GM10248 (cell line): ENCODE measurements at regions not wholly inside any gene's neighbourhood (a gene's known extent, or its start where the extent isn't known, plus 50 kb on each side); places are given as distances from the start of the nearest gene placed in this dataset.

ENCODE experiments used
- CTCF ChIA-PET: fragments of 300-600 bp; sonication (Branson Sonifier 250); formaldehyde crosslinking; extraction: SDS; loops from one replicate; lab custom pipeline; 2021; ENCODE audit warnings: antibody characterized with exemption; lab: Yijun Ruan, JAX
- POLR2A ChIA-PET: fragments of 350-650 bp; sonication (Branson Sonifier 250); formaldehyde crosslinking; extraction: SDS; loops from one replicate; lab custom pipeline; 2020; ENCODE audit warnings: antibody characterized with exemption; lab: Yijun Ruan, JAX
- DNase-seq: peaks from one replicate; pipeline ENCODE4 v3.0.0; 2012; ENCODE audit errors: extremely low spot score
- CTCF ChIP-seq: IDR thresholded peaks from 2 replicates; pipeline ENCODE4 v1.5.1; 2012; ENCODE audit warnings: mild to moderate bottlenecking, low read depth; ENCODE audit errors: extremely low read depth, missing control alignments, control extremely low read depth

- CTCF ChIA-PET, result interaction anchor here (1.0 to 2.4 kb wide), 6 partner anchors 10 to 41 kb away, joined by 3 to 7 read pairs (median 3); no protein-coding TSS in a partner anchor
- no peak for DNase-seq
- POLR2A ChIA-PET, result no interaction called here
- no peak for TF ChIP-seq CTCF
These were observed 287.8 kb upstream of the USP25 start for GRCh38 chr21:15441992-15442391.

- DNase-seq, result no peak
- ChIA-PET POLR2A (no interaction called here), CTCF (interaction anchor here (2.4 kb wide), 1 partner anchor 9 kb away, joined by 7 read pairs; no protein-coding TSS in a partner anchor)
- no peak for TF ChIP-seq CTCF
These were observed 286.9 kb upstream of the USP25 start for GRCh38 chr21:15442743-15443469.

GRCh38 chr21:15443740-15444117, 286.1 kb upstream of the USP25 start:
- POLR2A ChIA-PET, result no interaction called here
- CTCF ChIA-PET, result interaction anchor here (1.2 kb wide), 1 partner anchor 12 kb away, joined by 3 read pairs; no protein-coding TSS in a partner anchor
- no peak for TF ChIP-seq CTCF
- DNase-seq, result no peak

DNA sequence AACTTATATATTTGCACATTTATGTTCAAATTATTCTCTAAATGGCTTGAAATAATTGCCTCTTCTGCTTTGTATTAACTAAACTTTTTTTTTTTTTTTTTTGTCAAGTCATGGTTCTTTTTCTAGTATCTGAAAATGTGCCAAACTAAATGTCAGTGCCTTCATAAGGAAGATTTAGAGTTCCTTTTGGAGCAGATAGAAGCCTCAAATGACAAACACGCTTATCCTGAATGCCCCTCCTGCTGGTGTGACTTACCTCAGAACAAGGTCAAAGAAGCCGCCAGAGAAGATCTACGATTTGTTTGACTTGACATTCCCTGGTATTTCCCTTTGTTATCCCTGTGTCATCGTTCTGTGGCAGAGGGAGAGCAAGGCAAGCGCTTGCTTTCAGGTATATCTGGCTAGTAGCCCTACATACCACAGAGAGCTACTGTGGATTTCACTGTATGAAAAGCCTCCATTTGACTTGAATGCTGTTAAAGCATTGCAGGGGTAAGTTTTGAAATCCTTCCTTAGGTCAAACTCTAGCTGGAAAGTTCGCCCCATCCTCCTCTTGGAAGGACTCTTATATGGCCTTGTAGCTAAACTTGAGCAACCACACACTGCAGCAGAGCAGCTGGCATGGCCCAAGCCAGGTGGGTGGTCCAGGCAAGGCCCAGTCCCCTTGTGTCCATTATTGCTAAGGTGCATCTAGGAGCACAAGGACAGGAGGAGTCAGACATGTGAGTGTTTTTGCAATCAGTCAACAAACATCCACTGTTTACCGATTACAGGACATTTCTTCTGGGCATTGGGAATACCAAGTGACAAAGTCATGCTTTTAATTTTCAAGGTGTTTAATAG, 285.4 kb upstream of the USP25 start:
- CTCF ChIA-PET, result interaction anchor here (1.2 to 1.3 kb wide), 2 partner anchors 12 to 38 kb away, joined by 3 read pairs; no protein-coding TSS in a partner anchor
- POLR2A ChIA-PET, result no interaction called here
- no peak for TF ChIP-seq CTCF
- DNase-seq, result no peak

DNA sequence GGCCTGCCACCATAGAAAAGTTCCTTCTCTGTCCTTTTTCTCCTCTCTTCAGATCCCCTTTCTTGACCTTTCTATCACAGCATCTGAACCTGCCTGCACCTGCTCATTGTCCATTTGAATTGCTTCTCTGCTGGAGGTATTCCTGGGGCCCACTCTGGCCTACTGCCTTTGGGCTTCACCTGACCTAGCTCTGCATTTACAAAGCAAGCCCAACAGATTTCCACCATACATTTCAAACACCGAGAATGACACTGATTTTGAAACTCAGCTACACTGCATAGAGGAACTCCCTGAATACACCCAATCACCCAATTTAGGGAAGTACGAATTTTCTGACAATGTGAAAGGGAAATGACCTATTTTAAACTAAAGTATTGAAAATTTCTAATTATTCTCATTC, 284.5 kb upstream of the USP25 start:
- ChIA-PET CTCF (interaction anchor here (1.3 kb wide), 1 partner anchor 37 kb away, joined by 3 read pairs; no protein-coding TSS in a partner anchor), POLR2A (no interaction called here)
- TF ChIP-seq CTCF, result no peak
- peak; percentile 41 for DNase-seq

DNA sequence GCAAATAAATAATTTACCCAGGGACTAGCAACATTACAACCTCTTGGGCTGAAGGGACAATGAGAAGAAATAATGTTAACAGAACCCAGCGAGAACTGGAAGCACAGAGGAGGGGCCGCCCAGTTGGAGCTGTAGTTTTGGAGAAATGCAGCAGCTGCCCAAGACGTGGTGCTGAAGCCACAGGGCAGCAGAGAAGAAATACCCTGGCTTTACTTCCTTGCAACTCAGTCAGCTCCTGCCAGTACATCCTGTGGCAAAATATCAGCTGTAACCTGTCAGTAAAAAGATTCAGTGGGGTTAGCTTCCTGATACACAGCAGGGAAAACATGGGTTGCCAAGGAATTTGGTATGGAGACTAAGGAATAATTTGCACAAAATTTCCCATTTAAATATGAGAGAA, 283.6 kb upstream of the USP25 start:
- no peak for TF ChIP-seq CTCF
- CTCF ChIA-PET, result no interaction called here
- DNase-seq, result no peak
- POLR2A ChIA-PET, result no interaction called here
